SU-DHL-6 (cell line): ENCODE measurements at regions not wholly inside any gene's neighbourhood (a gene's known extent, or its start where the extent isn't known, plus 50 kb on each side); places are given as distances from the start of the nearest gene placed in this dataset.
"Not testable (repeated sequence)": the region's sequence is repeated elsewhere in the genome, so short reads cannot be mapped to it uniquely, and the experiment has no call there.

Experiments
- H2AFZ ChIP-seq: fragments of 200-600 bp; sonication (generic); 2 replicates; pipeline ENCODE4 v1.6.1; 2014; ENCODE audit warnings: low read depth, mild to moderate bottlenecking, moderate library complexity, mixed read lengths, antibody characterized with exemption, low read length; ENCODE audit not compliant: severe bottlenecking
- H3F3A ChIP-seq: fragments of 200-600 bp; shearing (Covaris generic); 2 replicates; pipeline ENCODE4 v1.6.0; 2016; ENCODE audit warnings: antibody characterized with exemption, mild to moderate bottlenecking; ENCODE audit not compliant: insufficient read depth
- H3K27ac ChIP-seq: fragments of 200-600 bp; sonication (generic); 2 replicates; pipeline ENCODE4 v1.5.1; 2016; ENCODE audit warnings: low read depth, mild to moderate bottlenecking, low read length, moderate library complexity, mixed read lengths
- H3K27me3 ChIP-seq: fragments of 200-600 bp; sonication (generic), shearing (Covaris generic); 2 replicates; pipeline ENCODE4 v1.6.0; 2014; ENCODE audit warnings: mild to moderate bottlenecking, low read length
- H3K36me3 ChIP-seq: fragments of 200-600 bp; sonication (generic); 2 replicates; pipeline ENCODE4 v1.6.1; 2014; ENCODE audit warnings: mild to moderate bottlenecking, low read length, mixed read lengths
- H3K4me2 ChIP-seq: fragments of 300-600, 200-600 bp; shearing (Covaris generic), sonication (generic); 2 replicates; pipeline ENCODE4 v1.6.0; 2014; ENCODE audit warnings: low read length, low read depth, mild to moderate bottlenecking; ENCODE audit not compliant: poor library complexity, severe bottlenecking
- H3K4me3 ChIP-seq: fragments of 200-600 bp; sonication (generic); 2 replicates; pipeline ENCODE4 v1.5.1; 2014; ENCODE audit warnings: antibody characterized with exemption, low read length, mild to moderate bottlenecking, mixed read lengths; ENCODE audit not compliant: insufficient read depth, poor library complexity, severe bottlenecking
- H3K79me2 ChIP-seq: fragments of 200-600 bp; sonication (generic); 2 replicates; pipeline ENCODE4 v1.6.1; 2014; ENCODE audit warnings: mild to moderate bottlenecking, low read length, moderate library complexity; ENCODE audit not compliant: insufficient read depth
- H3K9ac ChIP-seq: fragments of 200-600 bp; sonication (generic); 2 replicates; pipeline ENCODE4 v1.7.0; 2014; ENCODE audit warnings: mild to moderate bottlenecking, low read length
- H3K9me2 ChIP-seq: fragments of 200-600 bp; sonication (generic); replicated peaks from 2 replicates; pipeline ENCODE4 v1.6.1; 2014; ENCODE audit warnings: low read length; ENCODE audit not compliant: insufficient read depth
- H3K9me3 ChIP-seq: fragments of 200-600 bp; sonication (generic); 2 replicates; pipeline ENCODE4 v1.6.1; 2014; ENCODE audit warnings: low read length, mixed read lengths; ENCODE audit not compliant: insufficient read depth
- H4K20me1 ChIP-seq: fragments of 200-600 bp; sonication (generic); 2 replicates; pipeline ENCODE4 v1.6.1; 2014; ENCODE audit warnings: low read depth, mild to moderate bottlenecking, antibody characterized with exemption, low read length, moderate library complexity, mixed read lengths
- CTCF ChIP-seq: fragments of 200-600 bp; sonication (generic); IDR thresholded peaks from one replicate; pipeline ENCODE4 v1.5.1; 2017; ENCODE audit warnings: antibody characterized with exemption, mild to moderate bottlenecking, low read length, moderate library complexity; ENCODE audit not compliant: insufficient read depth, poor library complexity, severe bottlenecking
- EZH2phosphoT487 ChIP-seq: fragments of 200-600 bp; sonication (generic), shearing (Covaris generic); conservative IDR thresholded peaks from 2 replicates; pipeline ENCODE4 v1.6.1; 2018; ENCODE audit warnings: mild to moderate bottlenecking, antibody characterized with exemption, low read length, moderate library complexity, mixed read lengths

- no peaks in the 10 kb centered on the region for H3F3A ChIP-seq
- H2AFZ ChIP-seq = no peak overlapping the region
- H3K79me2 ChIP-seq = no peaks in the 10 kb centered on the region
- H3K4me3 ChIP-seq = no peak overlapping the region
- no peaks in the 10 kb centered on the region for H3K9me2 ChIP-seq
- H3K9me3 ChIP-seq = no peaks in the 10 kb centered on the region
- no peak overlapping the region for H3K27ac ChIP-seq
- H3K9ac ChIP-seq = no peak overlapping the region
- no peaks in the 10 kb centered on the region for H3K27me3 ChIP-seq
- no peak overlapping the region for H3K4me2 ChIP-seq
- no peaks in the 10 kb centered on the region for H3K36me3 ChIP-seq
- TF ChIP-seq CTCF (no peak), EZH2phosphoT487 (no peak)
- H4K20me1 ChIP-seq = no peaks in the 10 kb centered on the region
These were observed 138.6 kb upstream of the PRICKLE2 start for GRCh38 chr3:64363842-64364241.

GRCh38 chr3:64361962-64362735 is 136.9 kb upstream of the PRICKLE2 start:
- Histone ChIP-seq H2AFZ (no peak overlapping the region), H4K20me1 (no peaks in the 10 kb centered on the region), H3K9me3 (no peaks in the 10 kb centered on the region), H3K9me2 (no peaks in the 10 kb centered on the region), H3K27me3 (no peaks in the 10 kb centered on the region), H3K36me3 (no peaks in the 10 kb centered on the region), H3K4me3 (no peak overlapping the region), H3K27ac (no peak overlapping the region), H3K79me2 (no peaks in the 10 kb centered on the region), H3F3A (no peaks in the 10 kb centered on the region), H3K4me2 (no peak overlapping the region), H3K9ac (no peak overlapping the region)
- TF ChIP-seq CTCF (no peak), EZH2phosphoT487 (no peak)

- H3K4me2 ChIP-seq, H3K9ac ChIP-seq, H3K9me3 ChIP-seq, H2AFZ ChIP-seq, H3K27me3 ChIP-seq, H3K9me2 ChIP-seq, H3F3A ChIP-seq, H3K27ac ChIP-seq, H4K20me1 ChIP-seq, H3K36me3 ChIP-seq, H3K4me3 ChIP-seq, H3K79me2 ChIP-seq: not testable (repeated sequence)
These were observed 135.8 kb upstream of the PRICKLE2 start for GRCh38 chr3:64361036-64361435.

- Histone ChIP-seq H3K27me3 (no peaks in the 10 kb centered on the region), H3K9me3 (no peaks in the 10 kb centered on the region), H4K20me1 (no peaks in the 10 kb centered on the region), H3K36me3 (no peaks in the 10 kb centered on the region), H3K9me2 (no peaks in the 10 kb centered on the region), H3K4me3 (no peak overlapping the region), H3K27ac (no peak overlapping the region), H3F3A (no peaks in the 10 kb centered on the region), H3K9ac (no peak overlapping the region), H3K79me2 (no peaks in the 10 kb centered on the region), H3K4me2 (no peak overlapping the region), H2AFZ (no peak overlapping the region)
- TF ChIP-seq CTCF = no peak
- no peak for TF ChIP-seq EZH2phosphoT487
These were observed 135.0 kb upstream of the PRICKLE2 start for GRCh38 chr3:64360280-64360679.
